SK-N-SH (cell line): ENCODE measurements at regions not wholly inside any gene's neighbourhood (a gene's known extent, or its start where the extent isn't known, plus 50 kb on each side); places are given as distances from the start of the nearest gene placed in this dataset.

Experiments
- SIN3A ChIP-seq: IDR thresholded peaks from 2 replicates; pipeline ENCODE4 v1.6.1; 2012; ENCODE audit warnings: low read depth, mild to moderate bottlenecking, low read length, moderate library complexity, borderline replicate concordance
- TF ChIP-seq, protein P1 (sequence below): fragments of 150-350 bp; IDR thresholded peaks from 2 replicates; pipeline ENCODE4 v1.6.1; 2017; ENCODE audit warnings: antibody characterized with exemption, low read length, low read depth, borderline replicate concordance

DNA sequence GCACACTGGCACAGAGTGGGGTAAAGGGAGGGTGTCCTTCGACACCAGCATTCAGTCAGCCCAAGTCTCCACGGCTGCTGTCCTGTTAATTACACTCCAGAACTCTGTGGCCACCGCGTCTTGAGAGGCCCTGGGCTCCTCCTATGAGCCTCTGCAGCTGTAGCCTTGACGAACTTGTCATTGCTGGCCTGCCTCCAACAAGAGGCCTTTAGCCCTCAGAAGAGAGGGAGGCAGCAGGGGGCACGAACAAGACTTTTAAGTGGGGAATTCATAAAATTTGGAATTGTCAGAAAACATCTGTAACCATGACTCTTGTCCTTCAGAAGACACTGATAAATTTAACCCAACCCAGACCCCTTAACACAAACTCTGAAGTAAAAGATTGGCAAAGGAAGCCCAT is 241.9 kb downstream of the UQCRFS1 start:
- TF ChIP-seq, protein P1, sequence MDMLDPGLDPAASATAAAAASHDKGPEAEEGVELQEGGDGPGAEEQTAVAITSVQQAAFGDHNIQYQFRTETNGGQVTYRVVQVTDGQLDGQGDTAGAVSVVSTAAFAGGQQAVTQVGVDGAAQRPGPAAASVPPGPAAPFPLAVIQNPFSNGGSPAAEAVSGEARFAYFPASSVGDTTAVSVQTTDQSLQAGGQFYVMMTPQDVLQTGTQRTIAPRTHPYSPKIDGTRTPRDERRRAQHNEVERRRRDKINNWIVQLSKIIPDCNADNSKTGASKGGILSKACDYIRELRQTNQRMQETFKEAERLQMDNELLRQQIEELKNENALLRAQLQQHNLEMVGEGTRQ, result no peak
- TF ChIP-seq SIN3A, result no peak
